NCI-H2107 treated with DMSO at 0.1 percent for 48 hours (cell line): ENCODE measurements at regions not wholly inside any gene's neighbourhood (a gene's known extent, or its start where the extent isn't known, plus 50 kb on each side); places are given as distances from the start of the nearest gene placed in this dataset.
"Not testable (repeated sequence)": the region's sequence is repeated elsewhere in the genome, so short reads cannot be mapped to it uniquely, and the experiment has no call there.

Experiments used
- DNase-seq: peaks from one replicate; lab custom pipeline; 2025; ENCODE audit not compliant: unreplicated experiment; lab: John Stamatoyannopoulos, UW

- no peak for DNase-seq
Measured at GRCh38 chrX:5314148-5314547, 914.5 kb downstream of the NLGN4X start.

GRCh38 chrX:5307416-5307815, 921.3 kb downstream of the NLGN4X start:
- no peak for DNase-seq

- no peak for DNase-seq
Measured at GRCh38 chrX:5306654-5307121, 922.0 kb downstream of the NLGN4X start.

GRCh38 chrX:5305452-5305851, 923.2 kb downstream of the NLGN4X start:
- no peak for DNase-seq

GRCh38 chrX:5295004-5295403, 933.7 kb downstream of the NLGN4X start:
- no peak for DNase-seq

GRCh38 chrX:5290635-5291034, 938.0 kb downstream of the NLGN4X start:
- DNase-seq, result no peak

- DNase-seq, result not testable (repeated sequence)
Measured at GRCh38 chrX:5289949-5290348, 938.7 kb downstream of the NLGN4X start.

GRCh38 chrX:5278908-5279307, 949.8 kb downstream of the NLGN4X start:
- no peak for DNase-seq

GRCh38 chrX:5265324-5265850, 963.3 kb downstream of the NLGN4X start:
- DNase-seq, result no peak

- no peak for DNase-seq
Measured at GRCh38 chrX:5250106-5250505, 978.6 kb downstream of the NLGN4X start.

- no peak for DNase-seq
Measured at GRCh38 chrX:5242091-5242790, 986.4 kb downstream of the NLGN4X start.

- DNase-seq, result no peak
Measured at GRCh38 chrX:5236749-5237148, 991.9 kb downstream of the NLGN4X start.

- no peak for DNase-seq
Measured at GRCh38 chrX:5236096-5236495, 992.6 kb downstream of the NLGN4X start.

- no peak for DNase-seq
Measured at GRCh38 chrX:5233830-5234229, 994.8 kb downstream of the NLGN4X start.

- DNase-seq, result no peak
Measured at GRCh38 chrX:5220421-5220820, 1008.2 kb downstream of the NLGN4X start.

GRCh38 chrX:5194806-5195205, 1033.9 kb downstream of the NLGN4X start:
- DNase-seq, result no peak

GRCh38 chrX:5180135-5180741, 1048.4 kb downstream of the NLGN4X start:
- DNase-seq, result no peak

- DNase-seq, result no peak
Measured at GRCh38 chrX:5176766-5177165, 1051.9 kb downstream of the NLGN4X start.

GRCh38 chrX:5163663-5164062, 1065.0 kb downstream of the NLGN4X start:
- DNase-seq, result no peak

GRCh38 chrX:5155301-5155700, 1073.4 kb downstream of the NLGN4X start:
- no peak for DNase-seq

- DNase-seq, result no peak
Measured at GRCh38 chrX:5145957-5146356, 1082.7 kb downstream of the NLGN4X start.

GRCh38 chrX:5142644-5143043, 1086.0 kb downstream of the NLGN4X start:
- no peak for DNase-seq
